CD4-positive, alpha-beta T cell treated with Interleukin-1 beta for 1 hour (primary cell): ENCODE measurements at regions not wholly inside any gene's neighbourhood (a gene's known extent, or its start where the extent isn't known, plus 50 kb on each side); places are given as distances from the start of the nearest gene placed in this dataset.
"Not testable (repeated sequence)": the region's sequence is repeated elsewhere in the genome, so short reads cannot be mapped to it uniquely, and the experiment has no call there.

Source experiments
- DNase-seq, 2 donors: peaks; one replicate each; pipeline ENCODE4 v3.0.0-alpha.2; 2020 to 2022

DNA sequence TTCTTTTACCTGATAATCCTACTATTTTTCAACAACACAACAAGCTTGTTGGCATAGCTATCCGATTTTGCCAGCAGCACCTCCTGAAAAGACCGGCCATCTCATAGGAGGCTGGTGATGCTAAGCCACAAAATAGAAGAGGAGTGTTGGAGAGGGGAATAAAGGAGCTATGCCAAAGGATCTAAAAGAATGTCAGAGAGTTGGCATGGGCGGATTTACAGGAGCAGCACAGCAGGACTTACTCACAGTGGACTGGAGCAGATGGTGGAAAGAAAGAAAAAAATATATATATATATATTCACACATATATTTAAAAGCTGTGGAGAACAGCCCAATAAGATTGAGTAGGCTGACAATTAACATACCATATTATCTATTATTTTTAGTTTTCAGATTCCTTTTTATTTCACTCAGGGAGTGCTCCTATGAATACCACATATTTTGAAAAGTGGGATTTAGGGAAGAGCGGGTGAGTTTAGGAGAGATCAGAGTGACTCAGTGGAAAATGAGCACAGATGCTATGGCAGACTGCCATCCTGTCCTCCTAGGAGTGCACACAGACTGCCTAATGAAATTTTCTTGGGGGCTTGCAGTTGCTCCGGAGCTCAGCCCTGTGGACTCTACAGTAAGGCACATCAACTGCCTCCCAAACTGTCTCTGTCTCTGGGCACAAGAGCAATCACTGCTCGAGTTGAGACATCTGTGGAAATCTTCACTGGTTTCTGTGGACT is 394.4 kb upstream of the CHRM3 start:
- no peak for DNase-seq

DNA sequence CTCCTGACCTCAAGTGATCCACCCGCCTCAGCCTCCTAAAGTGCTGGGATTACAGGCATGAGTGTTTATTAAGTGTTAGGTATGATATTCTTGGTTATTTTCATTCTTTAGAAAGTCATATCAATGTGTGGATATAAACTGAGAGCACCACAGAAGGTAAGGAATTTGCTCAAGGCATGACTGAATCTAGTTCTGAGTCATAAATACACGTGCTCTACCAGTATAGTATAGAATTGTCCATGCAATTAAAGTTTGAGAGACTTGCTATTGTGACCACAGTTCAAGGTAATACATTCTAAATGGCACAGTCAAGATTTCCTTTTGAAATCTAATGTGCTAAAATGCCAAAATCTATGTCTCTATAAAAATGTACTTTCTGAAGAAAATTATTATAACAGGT is 401.1 kb upstream of the CHRM3 start:
- DNase-seq, result no peak

DNA sequence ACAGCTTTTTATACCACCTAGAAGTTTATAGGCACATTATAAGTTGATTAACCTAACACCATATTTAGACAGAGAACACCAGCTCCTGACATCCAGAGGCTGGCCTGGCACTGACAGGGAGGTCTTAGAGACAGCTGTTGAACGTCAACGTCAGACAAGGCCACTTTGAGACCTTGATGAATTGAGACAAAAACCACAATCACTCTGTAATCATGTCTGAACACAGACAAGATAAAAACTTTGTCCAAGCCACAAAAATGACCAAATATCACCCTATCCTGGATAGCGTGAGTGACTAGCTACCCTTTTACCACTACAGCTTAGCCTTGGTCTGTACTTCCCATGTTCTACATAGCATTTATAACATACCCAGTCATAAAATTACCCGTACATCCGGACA is 403.6 kb upstream of the CHRM3 start:
- no peak for DNase-seq

DNA sequence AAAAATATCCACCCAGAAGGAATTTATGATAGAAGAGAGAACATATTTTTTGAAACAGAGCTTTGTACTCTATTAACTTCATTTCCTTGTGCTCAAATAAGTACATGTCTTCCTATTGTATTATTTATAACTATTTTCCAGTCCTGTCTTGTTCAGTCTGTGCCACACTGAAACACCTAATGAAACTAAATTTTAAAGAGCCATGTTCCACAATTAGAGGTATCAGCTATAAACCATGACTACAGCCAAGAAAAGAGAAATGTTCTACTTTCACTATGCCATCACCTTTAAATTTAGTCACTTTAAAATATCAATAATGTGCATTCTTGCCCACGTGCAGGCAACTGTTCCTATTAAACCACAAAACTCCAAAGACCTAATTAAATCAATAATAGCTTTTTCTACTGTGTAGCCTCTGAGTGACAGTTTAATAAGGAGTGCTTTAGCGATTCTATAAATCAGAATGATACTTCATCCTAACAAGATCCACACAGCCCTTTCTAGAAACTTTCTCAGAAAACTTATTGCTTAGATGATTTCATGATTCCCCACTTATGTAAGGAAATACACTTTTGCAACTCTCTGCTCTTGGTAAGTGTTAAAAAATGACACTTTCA is 404.9 kb upstream of the CHRM3 start:
- no peak for DNase-seq

DNA sequence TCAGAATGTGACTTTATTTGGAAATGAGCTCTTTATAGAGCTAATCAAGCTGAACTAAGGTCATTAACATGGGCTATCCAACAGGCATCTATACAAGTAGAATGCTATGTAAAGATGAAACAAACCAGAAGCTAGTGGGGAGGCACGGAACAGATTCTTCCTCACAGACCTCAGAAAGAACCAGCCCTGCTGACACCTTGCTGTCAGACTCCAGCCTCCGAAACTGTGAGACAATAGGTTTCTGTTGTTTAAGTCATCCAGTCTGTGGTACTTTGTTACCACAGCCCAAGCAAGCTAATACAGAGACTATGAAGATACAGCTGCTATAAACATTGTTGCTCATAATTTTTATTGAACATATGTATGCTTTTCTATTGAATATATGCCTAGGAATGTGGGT is 406.3 kb upstream of the CHRM3 start:
- DNase-seq, result no peak

DNA sequence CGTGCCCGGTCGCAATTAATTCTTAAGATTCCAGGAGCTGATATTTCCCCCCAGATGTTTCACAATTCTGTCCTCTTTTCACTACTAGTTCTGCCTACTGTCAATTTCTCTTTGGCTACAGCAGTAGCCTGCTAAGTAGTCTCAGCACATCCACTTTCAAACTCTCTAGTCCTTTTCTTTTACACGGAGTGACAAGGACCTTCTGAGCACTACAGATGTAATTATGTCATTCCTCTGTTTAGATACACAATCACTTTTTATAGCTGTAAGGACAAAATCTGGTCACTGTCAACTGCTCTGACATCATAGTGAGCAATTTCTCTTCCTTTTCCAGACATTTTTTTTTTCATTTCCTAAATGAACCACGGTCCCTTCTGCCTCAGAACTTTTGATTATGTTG is 421.7 kb upstream of the CHRM3 start:
- DNase-seq, result no peak

DNA sequence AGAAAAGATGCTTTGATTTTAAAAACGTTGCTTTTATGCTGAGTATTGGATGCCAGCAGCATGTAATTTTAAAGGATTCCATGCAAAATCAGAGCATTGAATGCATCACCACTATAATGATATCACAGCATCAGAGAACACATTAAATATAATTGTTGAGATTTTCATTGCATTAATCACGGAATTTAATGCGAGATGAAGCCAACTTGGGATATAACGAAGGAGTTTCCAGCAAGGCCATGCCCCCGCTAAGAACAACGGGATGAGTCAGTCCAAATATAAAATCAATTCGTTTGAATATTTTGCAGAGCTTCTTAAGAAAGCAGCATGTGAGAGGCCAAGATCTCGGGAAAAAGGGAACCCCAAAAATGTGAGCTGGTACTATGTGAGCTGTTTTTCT is 423.4 kb upstream of the CHRM3 start:
- no peak for DNase-seq

DNA sequence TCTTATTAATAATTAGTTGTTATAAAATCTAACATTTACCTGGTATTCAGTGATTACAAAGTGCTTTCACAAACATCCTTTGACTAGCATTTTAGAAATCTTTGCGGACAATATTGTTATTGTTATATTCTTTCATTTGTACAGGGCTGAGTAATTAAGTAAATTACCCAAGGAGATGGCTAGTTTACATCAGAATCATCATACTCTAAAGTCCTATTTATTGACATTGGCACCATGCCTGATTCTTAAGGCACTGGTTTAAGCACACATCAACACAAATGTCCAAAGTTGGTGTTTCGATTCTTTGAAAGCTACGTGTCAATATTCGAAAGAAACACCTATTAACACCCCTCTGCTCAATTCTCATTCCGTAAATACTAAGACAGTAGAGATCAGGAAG is 424.6 kb upstream of the CHRM3 start:
- no peak for DNase-seq

DNA sequence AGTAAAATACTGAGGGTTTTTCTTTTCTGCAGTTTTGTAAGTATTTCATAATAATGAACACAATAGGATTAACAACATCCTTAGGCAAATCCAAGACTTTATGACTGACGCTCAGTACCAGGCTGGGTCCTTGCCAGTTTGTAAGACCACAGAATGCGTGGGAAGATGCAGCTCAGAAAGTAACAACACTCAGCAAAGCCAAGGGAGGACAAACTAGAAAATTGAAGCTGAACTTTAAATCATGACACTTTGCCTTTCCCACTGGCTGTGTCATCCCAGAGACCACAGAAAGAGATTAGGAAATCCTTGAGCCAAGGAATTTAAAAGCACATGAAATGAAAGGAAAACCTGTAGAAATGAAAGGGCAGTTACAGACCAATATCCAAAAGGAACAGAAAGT is 426.3 kb upstream of the CHRM3 start:
- no peak for DNase-seq

DNA sequence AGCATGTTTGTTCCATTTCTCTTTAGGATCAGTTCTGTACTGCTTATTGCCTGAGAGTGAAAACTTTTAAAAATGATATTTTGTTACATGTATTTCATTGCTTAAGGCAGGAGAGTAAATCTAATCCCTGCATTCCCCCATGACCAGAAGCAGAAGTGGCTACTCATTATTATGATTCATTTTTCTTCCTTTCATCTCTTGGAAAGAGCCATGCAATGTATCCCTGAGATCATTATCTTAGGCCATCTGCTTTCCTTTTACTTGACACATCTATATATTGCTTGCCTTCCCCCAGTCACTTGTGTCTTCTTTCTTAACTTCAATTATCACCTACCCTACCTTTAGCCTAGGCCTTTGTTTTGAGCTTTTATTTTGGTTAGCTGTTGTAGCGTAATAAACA is 430.4 kb upstream of the CHRM3 start:
- no peak for DNase-seq

DNA sequence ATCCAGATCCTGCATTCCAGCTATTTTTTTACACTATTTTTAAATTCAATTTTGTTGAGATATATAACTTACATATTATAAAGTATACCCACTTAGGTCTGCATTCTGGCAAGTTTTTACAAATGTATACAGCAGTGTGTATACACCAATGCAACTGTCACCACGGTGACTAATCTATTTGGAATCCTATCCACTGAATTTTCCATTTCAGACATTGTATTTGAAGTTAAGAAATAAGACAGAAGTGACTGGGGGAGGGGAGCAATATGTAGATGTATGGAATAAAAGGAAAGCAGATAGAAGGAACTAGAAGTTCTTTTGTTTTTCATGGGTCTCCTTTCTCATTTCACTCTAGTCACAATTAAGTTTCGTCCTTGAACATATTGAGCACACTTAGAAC is 431.5 kb upstream of the CHRM3 start:
- no peak for DNase-seq

DNA sequence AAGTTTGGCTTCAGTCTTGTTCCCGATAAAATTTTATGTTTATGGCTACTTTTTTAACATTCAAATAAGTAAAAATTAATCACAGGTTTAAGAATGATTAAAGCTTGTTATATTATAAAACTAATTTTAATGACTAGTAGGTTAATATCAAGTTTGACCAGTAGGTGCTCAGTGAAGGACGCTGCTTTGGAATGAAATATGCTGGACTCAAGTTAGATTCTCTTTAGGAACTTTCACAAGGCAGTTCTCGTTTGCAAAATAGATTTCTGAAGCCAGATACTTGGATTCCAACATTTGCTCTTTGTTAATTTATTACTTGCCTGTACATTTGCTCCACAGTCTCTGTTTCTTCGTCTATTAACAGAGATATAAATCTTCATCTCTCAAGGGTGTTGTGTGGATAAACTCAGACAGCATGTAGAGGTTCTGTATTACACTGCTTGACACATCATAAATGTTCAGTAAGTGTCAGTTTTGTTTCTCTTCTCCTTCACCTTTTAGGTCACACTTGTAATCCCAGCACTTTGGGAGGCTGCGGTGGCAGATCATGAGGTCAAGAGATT is 432.8 kb upstream of the CHRM3 start:
- no peak for DNase-seq

DNA sequence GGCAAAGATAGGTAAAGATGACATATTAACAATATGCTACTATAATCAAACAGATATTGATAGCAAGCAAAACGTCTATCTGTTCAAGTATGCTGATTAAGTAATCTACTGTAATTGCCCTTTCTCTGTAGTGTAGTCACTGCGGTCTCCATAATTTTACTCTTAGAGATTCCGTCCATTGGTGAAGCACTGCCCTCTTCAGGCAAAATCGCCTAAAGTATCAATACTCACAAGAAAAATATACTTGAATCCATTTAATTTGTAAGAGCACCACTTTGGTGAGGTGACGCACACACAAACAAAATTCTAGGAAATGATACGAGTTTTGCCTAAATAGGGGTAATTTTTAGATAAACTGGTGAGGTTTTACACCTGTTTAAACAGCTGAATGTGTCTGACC is 434.6 kb upstream of the CHRM3 start:
- DNase-seq, result no peak

DNA sequence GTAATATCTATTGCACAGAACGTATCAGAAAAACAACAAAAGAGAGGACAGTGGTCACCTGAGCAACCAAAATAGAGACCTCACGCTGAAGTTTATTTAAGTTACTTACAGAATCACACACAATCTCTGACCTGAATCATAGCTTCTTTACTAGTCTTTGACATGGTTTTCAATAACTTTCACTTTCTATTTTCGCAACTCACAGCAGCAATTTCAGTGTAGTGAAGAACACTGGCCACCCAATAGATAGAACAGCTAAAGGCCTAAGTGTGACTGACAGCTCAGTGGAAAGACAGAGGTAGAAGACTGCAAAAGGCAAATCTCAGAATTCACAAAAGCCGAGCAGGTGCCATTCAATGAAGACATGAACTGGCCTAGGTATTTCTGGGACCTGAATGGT is 435.6 kb upstream of the CHRM3 start:
- DNase-seq, result no peak

DNA sequence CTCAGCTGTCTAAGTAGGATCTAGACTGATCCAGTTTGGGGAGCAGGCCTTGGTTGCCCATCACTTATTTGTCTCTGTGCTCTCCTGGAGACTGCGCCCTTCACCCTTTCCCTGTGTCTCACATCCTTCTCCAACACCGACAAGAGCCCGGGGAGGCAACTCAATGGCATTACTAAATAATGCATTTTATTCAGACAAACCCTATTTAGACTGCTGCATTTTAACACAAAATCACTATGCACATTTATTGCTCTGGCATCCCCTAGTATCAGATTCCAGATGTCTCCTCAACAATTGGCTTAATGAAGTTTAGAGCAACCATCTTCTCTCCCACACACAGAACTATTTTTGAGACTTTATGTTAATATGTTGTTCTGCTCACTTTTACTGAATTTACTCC is 436.4 kb upstream of the CHRM3 start:
- no peak for DNase-seq

DNA sequence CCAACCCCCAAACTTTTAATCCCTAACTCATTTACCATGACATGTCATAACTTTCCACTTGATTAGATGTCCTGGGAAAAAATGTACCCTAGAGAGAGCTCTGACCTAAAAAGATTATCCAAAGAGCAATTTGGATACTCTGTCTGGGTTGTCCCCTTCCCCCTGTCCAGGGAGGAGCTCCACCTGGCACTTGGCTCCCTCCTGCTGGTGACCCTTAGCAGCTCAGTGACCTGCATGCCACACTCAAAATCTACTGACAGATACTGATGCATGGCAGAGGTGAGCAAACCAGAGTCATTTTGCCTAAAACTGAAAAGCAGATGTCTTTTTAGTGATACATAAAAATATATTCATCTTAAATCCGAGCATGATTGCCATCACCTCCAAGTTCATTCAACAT is 442.3 kb upstream of the CHRM3 start:
- DNase-seq, result no peak

DNA sequence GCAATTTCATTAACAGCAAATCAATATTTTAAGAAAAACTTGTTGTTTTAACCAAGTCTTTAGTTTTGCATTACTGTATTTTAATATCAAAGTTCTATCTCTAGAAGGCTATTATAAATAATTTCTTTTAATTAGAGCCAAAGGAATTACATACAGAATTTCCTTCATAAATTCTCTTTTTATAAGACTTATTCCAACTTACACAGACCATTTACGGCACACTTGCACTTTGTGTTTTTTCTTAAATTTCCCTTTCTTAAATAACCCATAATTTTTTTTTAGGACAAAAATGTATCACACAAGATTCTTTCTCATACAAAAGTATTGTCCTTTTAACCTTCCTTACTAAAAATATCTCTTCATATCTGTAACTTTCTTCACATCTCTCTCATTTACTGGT is 458.5 kb upstream of the CHRM3 start:
- DNase-seq, result no peak

DNA sequence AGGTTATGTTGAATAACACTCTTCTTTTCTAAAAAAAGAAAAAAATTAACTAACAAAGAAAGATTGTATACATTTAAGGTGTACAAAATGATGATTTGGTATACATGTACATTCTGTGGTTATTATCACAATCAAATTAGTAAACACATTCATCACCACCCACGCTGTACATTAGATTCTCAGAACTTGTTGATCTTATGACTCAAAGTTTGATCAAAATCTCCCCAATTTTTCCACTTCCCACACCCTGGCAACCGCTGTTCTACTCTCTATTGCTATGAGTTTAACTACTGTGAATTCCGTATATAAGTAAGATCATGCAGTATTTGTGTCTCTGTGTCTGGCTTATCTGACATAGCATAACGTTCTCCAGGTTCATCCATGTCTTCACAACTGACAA is 469.5 kb upstream of the CHRM3 start:
- no peak for DNase-seq

DNA sequence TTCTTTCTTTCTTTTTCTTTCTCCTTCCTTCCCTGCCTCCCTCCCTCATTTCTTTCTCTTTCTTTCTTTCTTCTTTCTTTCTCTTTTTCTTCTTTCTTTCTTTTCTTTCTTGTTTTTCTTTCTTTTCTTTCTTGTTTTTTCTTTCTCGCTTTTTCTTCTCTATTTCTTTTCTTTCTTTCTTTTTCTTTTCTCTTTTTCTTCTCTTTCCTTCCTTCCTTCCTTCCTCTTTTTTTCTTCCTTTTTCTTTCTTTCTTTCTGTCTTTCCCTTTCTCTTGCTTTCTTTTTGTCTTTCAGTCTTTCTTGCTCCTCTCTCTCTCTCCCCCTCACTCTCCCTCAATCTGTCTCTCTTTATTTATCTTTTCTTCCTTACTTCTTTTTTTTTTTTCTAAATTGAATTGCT is 472.0 kb upstream of the CHRM3 start:
- no peak for DNase-seq

DNA sequence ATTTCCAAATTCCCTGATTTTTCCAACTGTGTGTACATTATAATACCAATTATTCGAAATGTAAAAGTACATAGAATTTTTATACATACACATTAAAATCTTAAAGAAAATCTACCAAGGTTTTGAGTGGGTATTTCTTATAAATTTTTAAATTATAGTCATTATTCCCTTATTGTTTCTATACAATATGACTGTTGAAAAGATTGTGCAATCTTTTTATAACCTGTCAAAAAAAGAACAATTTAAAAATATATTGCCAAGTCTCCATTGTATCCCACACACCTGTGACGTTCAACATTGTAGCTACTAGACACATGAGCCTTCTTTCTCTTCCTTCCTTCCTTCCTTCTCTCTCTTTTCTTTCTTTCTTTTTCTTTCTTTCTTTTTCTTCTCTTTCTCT is 473.2 kb upstream of the CHRM3 start:
- DNase-seq, result no peak

DNA sequence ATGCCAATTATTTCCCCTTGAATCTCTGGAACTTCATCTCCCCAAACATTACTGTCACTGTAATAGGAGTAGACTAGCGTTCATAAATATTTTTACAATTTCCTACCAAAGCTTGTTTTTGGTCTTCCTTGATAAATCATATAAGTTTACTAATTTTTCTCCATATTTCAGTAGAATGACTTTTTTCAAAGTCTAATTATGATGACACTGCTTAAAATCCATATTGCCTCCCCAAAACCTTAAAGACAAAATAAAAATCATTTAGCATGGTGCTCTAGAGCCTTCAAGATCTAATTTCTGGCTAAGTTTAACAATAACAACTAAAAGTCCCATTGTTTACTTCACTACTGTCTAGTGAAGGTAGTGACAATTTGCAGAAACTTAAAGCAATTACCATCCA is 474.2 kb upstream of the CHRM3 start:
- DNase-seq, result no peak

DNA sequence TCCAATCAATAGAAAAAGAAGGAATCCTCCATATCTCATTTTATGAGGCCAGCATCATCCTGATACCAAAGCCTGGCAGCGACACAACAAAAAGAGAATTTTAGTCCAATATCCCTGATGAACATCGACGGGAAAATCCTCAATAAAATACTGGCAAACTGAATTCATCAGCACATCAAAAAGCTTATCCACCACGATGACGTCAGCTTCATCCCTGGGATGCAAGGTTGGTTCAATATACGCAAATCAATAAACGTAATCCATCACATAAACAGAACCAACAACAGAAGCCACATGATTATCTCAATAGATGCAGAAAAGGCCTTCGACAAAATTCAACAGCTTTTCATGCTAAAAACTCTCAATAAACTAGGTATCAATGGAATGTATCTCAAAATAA is 483.6 kb upstream of the CHRM3 start:
- DNase-seq, result not testable (repeated sequence)

DNA sequence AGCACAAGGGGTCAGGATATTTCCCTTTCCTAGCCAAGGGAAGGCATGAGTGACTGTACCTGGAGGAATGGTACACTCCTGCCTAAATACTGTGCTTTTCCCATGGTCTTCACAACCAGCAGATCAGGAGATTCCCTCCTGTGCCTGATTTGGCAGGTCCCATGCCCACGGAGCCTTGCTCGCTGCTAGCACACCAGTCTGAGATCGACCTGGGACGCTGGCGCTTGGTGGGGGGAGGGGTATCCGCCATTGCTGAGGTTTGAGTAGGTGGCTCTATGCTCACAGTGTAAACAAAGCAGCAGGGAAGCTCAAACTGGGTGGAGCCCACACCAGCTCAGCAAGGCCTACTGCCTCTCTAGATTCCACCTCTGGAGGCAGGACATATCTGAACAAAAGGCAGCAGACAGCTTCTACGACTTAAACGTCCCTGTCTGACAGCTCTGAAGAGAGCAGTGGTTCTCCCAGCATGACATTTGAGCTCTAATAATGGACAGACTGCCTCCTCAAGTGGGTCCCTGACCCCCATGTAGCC is 486.0 kb upstream of the CHRM3 start:
- no peak for DNase-seq

DNA sequence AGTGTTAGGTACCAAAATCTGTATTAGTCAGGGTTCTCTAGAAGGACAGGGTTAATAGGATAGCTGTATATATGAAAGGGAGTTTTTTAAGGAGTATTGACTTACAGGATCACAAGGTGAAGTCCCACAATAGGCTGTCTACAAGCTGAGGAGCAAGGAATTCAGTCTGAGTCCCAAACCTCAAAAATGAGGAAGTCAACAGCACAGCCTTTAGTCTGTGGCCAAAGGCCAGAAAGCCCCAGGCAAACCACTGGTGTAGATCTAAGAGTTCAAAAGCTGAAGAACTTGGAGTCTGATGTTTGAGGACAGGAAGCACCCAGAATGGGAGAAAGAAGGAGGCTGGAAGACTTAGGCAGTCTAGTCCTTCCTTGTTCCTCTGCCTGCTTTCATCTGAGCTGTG is 487.5 kb upstream of the CHRM3 start:
- DNase-seq, result no peak

DNA sequence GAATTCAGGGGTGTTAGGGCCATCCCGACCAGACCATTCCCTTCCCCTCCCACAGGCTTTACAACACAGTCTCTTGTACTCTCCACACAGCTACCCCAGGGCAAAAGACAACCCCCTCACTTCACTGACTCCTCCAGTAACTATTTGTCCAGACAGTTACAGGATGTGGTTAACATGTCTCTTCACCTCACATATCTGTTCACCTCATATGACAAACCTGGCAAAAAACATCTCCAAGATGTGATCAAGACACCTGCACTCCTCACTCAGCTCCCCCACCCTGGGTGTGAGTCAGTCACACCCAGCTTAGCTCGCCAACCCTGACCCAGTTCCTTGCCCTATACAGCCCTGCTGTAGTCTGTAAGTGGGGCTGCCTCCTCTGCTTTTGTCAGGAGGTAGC is 490.5 kb upstream of the CHRM3 start:
- no peak for DNase-seq
